PFSK-1 (cell line): ENCODE measurements at regions not wholly inside any gene's neighbourhood (a gene's known extent, or its start where the extent isn't known, plus 50 kb on each side); places are given as distances from the start of the nearest gene placed in this dataset.

Source experiments
- POLR2AphosphoS5 ChIP-seq: IDR thresholded peaks from 2 replicates; pipeline ENCODE4 v1.6.1; 2012; ENCODE audit warnings: low read depth, mild to moderate bottlenecking, control low read depth, low read length, moderate library complexity
- SIN3A ChIP-seq: IDR thresholded peaks from 2 replicates; pipeline ENCODE4 v1.6.1; 2012; ENCODE audit warnings: mild to moderate bottlenecking, low read length, moderate library complexity, borderline replicate concordance; ENCODE audit not compliant: insufficient read depth
- TAF1 ChIP-seq: IDR thresholded peaks from 2 replicates; pipeline ENCODE4 v1.6.1; 2012; ENCODE audit warnings: low read length, control low read depth, borderline replicate concordance; ENCODE audit not compliant: insufficient read depth
- TF ChIP-seq, protein P1 (sequence below), 2 experiments: IDR thresholded peaks; 2 replicates each; pipeline versions ENCODE4 v1.6.1 to v1.8.0; 2011 to 2012; ENCODE audit warnings: low read depth in 2 of 2, low read length in 2 of 2, control low read depth in 1 of 2, inconsistent platforms in 1 of 2, mild to moderate bottlenecking in 1 of 2, moderate library complexity in 1 of 2; ENCODE audit not compliant: insufficient read depth in 1 of 2

DNA sequence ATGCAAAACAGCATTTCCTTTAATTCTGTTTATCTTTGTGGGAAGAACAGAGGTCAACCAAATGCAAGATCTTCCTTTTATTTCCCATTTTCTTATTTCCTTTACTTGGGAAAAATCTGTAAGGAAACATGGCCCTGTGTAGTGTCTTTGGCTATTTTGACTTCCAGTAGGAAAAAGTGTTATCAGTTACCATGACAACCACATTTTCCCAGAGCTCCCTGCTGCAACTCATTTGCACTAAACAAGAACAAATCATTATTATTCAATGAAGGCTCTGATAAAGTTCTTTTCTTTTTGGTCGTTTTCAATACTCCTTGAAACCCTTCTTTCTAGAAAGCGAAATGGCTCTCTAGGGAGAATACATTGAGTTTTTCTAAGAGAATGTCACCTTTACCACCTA lies 117.2 kb upstream of the DDX53 start:
- no peak for TF ChIP-seq POLR2AphosphoS5
- TF ChIP-seq, protein P1, sequence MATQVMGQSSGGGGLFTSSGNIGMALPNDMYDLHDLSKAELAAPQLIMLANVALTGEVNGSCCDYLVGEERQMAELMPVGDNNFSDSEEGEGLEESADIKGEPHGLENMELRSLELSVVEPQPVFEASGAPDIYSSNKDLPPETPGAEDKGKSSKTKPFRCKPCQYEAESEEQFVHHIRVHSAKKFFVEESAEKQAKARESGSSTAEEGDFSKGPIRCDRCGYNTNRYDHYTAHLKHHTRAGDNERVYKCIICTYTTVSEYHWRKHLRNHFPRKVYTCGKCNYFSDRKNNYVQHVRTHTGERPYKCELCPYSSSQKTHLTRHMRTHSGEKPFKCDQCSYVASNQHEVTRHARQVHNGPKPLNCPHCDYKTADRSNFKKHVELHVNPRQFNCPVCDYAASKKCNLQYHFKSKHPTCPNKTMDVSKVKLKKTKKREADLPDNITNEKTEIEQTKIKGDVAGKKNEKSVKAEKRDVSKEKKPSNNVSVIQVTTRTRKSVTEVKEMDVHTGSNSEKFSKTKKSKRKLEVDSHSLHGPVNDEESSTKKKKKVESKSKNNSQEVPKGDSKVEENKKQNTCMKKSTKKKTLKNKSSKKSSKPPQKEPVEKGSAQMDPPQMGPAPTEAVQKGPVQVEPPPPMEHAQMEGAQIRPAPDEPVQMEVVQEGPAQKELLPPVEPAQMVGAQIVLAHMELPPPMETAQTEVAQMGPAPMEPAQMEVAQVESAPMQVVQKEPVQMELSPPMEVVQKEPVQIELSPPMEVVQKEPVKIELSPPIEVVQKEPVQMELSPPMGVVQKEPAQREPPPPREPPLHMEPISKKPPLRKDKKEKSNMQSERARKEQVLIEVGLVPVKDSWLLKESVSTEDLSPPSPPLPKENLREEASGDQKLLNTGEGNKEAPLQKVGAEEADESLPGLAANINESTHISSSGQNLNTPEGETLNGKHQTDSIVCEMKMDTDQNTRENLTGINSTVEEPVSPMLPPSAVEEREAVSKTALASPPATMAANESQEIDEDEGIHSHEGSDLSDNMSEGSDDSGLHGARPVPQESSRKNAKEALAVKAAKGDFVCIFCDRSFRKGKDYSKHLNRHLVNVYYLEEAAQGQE (IDR thresholded peaks at IDR 0.05; ENCODE audit: insufficient read depth in 1 of 2, low read depth in 2 of 2, low read length in 2 of 2), result no peak
- TF ChIP-seq SIN3A, result no peak
- TF ChIP-seq TAF1, result no peak
